H1 (cell line): ENCODE measurements at regions not wholly inside any gene's neighbourhood (a gene's known extent, or its start where the extent isn't known, plus 50 kb on each side); places are given as distances from the start of the nearest gene placed in this dataset.

Experiments
- CTCF ChIA-PET: fragments of 300-600 bp; sonication (Branson Sonifier 250); formaldehyde crosslinking; loops from one replicate; lab custom pipeline; 2021; ENCODE audit not compliant: partially characterized antibody; lab: Charles Lee
- POLR2A ChIA-PET: fragments of 300-600 bp; sonication (Branson Sonifier 250); formaldehyde crosslinking; loops from one replicate; lab custom pipeline; 2021; ENCODE audit warnings: inconsistent platforms; ENCODE audit not compliant: partially characterized antibody; lab: Charles Lee
- DNase-seq, 2 experiments: peaks; one replicate each; pipeline versions ENCODE4 v3.0.0 to v3.0.0-alpha.2; 2010 to 2022; ENCODE audit warnings: low spot score in 2 of 2, low read depth in 1 of 2, mixed read lengths in 1 of 2
- FAIRE-seq: peaks from 2 replicates; lab custom pipeline; 2011; peaks lifted over from hg19 to GRCh38; lab: Jason Lieb, UNC
- H2AFZ ChIP-seq: 2 replicates; pipeline ENCODE4 v1.8.1; 2012; ENCODE audit warnings: low read length, inconsistent platforms
- H2AK5ac ChIP-seq: 2 replicates; pipeline ENCODE4 v1.6.1; 2013; ENCODE audit warnings: low read depth, low read length
- H2BK120ac ChIP-seq: replicated peaks from 2 replicates; pipeline ENCODE3; 2013; ENCODE audit warnings: low read depth, low read length, inconsistent platforms
- H2BK12ac ChIP-seq: 2 replicates; pipeline ENCODE4 v1.6.1; 2013; ENCODE audit warnings: low read depth, low read length
- H2BK15ac ChIP-seq: 2 replicates; pipeline ENCODE4 v1.6.1; 2013; ENCODE audit warnings: low read length
- H2BK20ac ChIP-seq: 2 replicates; pipeline ENCODE4 v1.6.1; 2013; ENCODE audit warnings: low read length
- H2BK5ac ChIP-seq: 2 replicates; pipeline ENCODE4 v1.6.1; 2013; ENCODE audit warnings: low read depth, low read length
- H3K14ac ChIP-seq: 2 replicates; pipeline ENCODE4 v1.6.1; 2013; ENCODE audit warnings: inconsistent platforms; ENCODE audit not compliant: insufficient read length
- H3K18ac ChIP-seq: 2 replicates; pipeline ENCODE4 v1.6.1; 2013; ENCODE audit warnings: low read length; ENCODE audit errors: extremely low read depth
- H3K23ac ChIP-seq: 2 replicates; pipeline ENCODE4 v1.6.1; 2013; ENCODE audit warnings: inconsistent platforms; ENCODE audit not compliant: insufficient read length
- H3K23me2 ChIP-seq: 2 replicates; pipeline ENCODE4 v1.6.1; 2013; ENCODE audit warnings: low read depth, low read length
- H3K27ac ChIP-seq: 2 replicates; pipeline ENCODE4 v1.6.1; 2011; ENCODE audit warnings: low read depth, low read length, inconsistent platforms
- H3K27me3 ChIP-seq, 4 experiments: replicated peaks in 1 of 4; 1 replicate in 1 of 4; 2 replicates in 3 of 4; pipeline versions ENCODE4 v1.6.1 to v1.8.1; 2011 to 2013; ENCODE audit warnings: low read length in 3 of 4, mild to moderate bottlenecking in 3 of 4, inconsistent platforms in 2 of 4, mixed read lengths in 2 of 4, moderate library complexity in 1 of 4; ENCODE audit not compliant: control insufficient read depth in 3 of 4, insufficient read depth in 3 of 4; ENCODE audit errors: extremely low read depth in 1 of 4
- H3K36me3 ChIP-seq, 4 experiments: 2 replicates each; pipeline versions ENCODE4 v1.6.1 to v1.8.1; 2011 to 2013; ENCODE audit warnings: mild to moderate bottlenecking in 4 of 4, low read length in 3 of 4, moderate library complexity in 2 of 4, control low read depth in 1 of 4, inconsistent platforms in 1 of 4; ENCODE audit not compliant: insufficient read depth in 4 of 4, control insufficient read depth in 2 of 4
- H3K4ac ChIP-seq: replicated peaks from 2 replicates; pipeline ENCODE3; 2013; ENCODE audit warnings: low read length, low read depth, mixed read lengths, inconsistent platforms; ENCODE audit not compliant: insufficient read length
- H3K4me1 ChIP-seq, 4 experiments: replicated peaks in 1 of 4; 1 replicate in 1 of 4; 2 replicates in 3 of 4; pipeline versions ENCODE4 v1.6.1 to v1.8.1; 2011 to 2013; ENCODE audit warnings: low read length in 3 of 4, inconsistent platforms in 2 of 4, mixed read lengths in 1 of 4; ENCODE audit not compliant: insufficient read depth in 4 of 4, control insufficient read depth in 3 of 4
- H3K4me2 ChIP-seq, 2 experiments: 2 replicates each; pipeline versions ENCODE4 v1.6.1 to v1.8.1; 2011 to 2013; ENCODE audit warnings: low read depth in 2 of 2, low read length in 2 of 2, control low read depth in 1 of 2, inconsistent platforms in 1 of 2, mild to moderate bottlenecking in 1 of 2; ENCODE audit not compliant: insufficient read depth in 1 of 2
- H3K4me3 ChIP-seq, 4 experiments: fragments of 200-600, 300-600 bp in 1 of 4; sonication (generic), shearing (Covaris generic), sonication (Bioruptor Twin) in 1 of 4; 2 replicates each; pipeline versions ENCODE4 v1.5.1 to v1.8.1; 2011 to 2016; ENCODE audit warnings: low read length in 4 of 4, low read depth in 3 of 4, control low read depth in 2 of 4, inconsistent platforms in 2 of 4, mild to moderate bottlenecking in 2 of 4, mixed read lengths in 1 of 4, moderate library complexity in 1 of 4; ENCODE audit not compliant: insufficient read depth in 2 of 4; ENCODE audit errors: extremely low read depth in 1 of 4
- H3K56ac ChIP-seq: replicated peaks from 2 replicates; pipeline ENCODE3; 2013; ENCODE audit warnings: low read depth, mild to moderate bottlenecking, mixed read lengths, low read length, inconsistent platforms; ENCODE audit not compliant: insufficient read length
- H3K79me1 ChIP-seq: 2 replicates; pipeline ENCODE4 v1.6.1; 2013; ENCODE audit warnings: low read depth, low read length, control low read depth
- H3K79me2 ChIP-seq, 2 experiments: 2 replicates each; pipeline versions ENCODE4 v1.6.1 to v1.8.1; 2012 to 2013; ENCODE audit warnings: low read length in 2 of 2, mild to moderate bottlenecking in 2 of 2, inconsistent platforms in 1 of 2; ENCODE audit not compliant: insufficient read depth in 2 of 2, control insufficient read depth in 1 of 2
- H3K9ac ChIP-seq, 4 experiments: replicated peaks in 1 of 4; 1 replicate in 1 of 4; 2 replicates in 3 of 4; pipeline versions ENCODE4 v1.6.1 to v1.8.1; 2011 to 2013; ENCODE audit warnings: low read depth in 3 of 4, low read length in 3 of 4, control low read depth in 2 of 4, mild to moderate bottlenecking in 2 of 4, moderate library complexity in 2 of 4, inconsistent platforms in 1 of 4; ENCODE audit errors: extremely low read depth in 1 of 4
- H3K9me3 ChIP-seq, 2 experiments: 2 replicates each; pipeline versions ENCODE4 v1.6.1 to v1.8.1; 2012 to 2013; ENCODE audit warnings: mild to moderate bottlenecking in 2 of 2, moderate library complexity in 2 of 2, control low read depth in 1 of 2, inconsistent platforms in 1 of 2, low read depth in 1 of 2, low read length in 1 of 2, mixed read lengths in 1 of 2; ENCODE audit not compliant: insufficient read depth in 2 of 2
- H4K20me1 ChIP-seq, 2 experiments: replicated peaks in 1 of 2; 2 replicates each; pipeline versions ENCODE3 to v1.8.1; 2011 to 2013; ENCODE audit warnings: inconsistent platforms in 2 of 2, low read length in 2 of 2, mild to moderate bottlenecking in 1 of 2; ENCODE audit not compliant: insufficient read depth in 2 of 2, control insufficient read depth in 1 of 2
- H4K5ac ChIP-seq: 2 replicates; pipeline ENCODE4 v1.6.1; 2013; ENCODE audit warnings: low read length, low read depth, mixed read lengths, inconsistent platforms; ENCODE audit not compliant: insufficient read length
- H4K8ac ChIP-seq: 2 replicates; pipeline ENCODE4 v1.8.0; 2013; ENCODE audit warnings: mild to moderate bottlenecking, moderate library complexity, low read length, inconsistent platforms; ENCODE audit not compliant: insufficient read depth; ENCODE audit errors: extremely low read depth
- H4K91ac ChIP-seq: replicated peaks from 2 replicates; pipeline ENCODE3; 2013; ENCODE audit warnings: low read length, mixed read lengths, inconsistent platforms; ENCODE audit not compliant: insufficient read length
- BRCA1 ChIP-seq: IDR thresholded peaks from 2 replicates; pipeline ENCODE4 v1.6.1; 2012; ENCODE audit warnings: low read depth, low read length, improper control_type of control experiment
- EP300 ChIP-seq, 2 experiments: IDR thresholded peaks; 1 replicate in 1 of 2; 2 replicates in 1 of 2; pipeline ENCODE4 v1.6.1; 2011 to 2012; ENCODE audit warnings: low read depth in 2 of 2, low read length in 2 of 2, mild to moderate bottlenecking in 2 of 2, borderline replicate concordance in 1 of 2, inconsistent platforms in 1 of 2, moderate library complexity in 1 of 2
- GTF2F1 ChIP-seq: IDR thresholded peaks from 2 replicates; pipeline ENCODE4 v1.6.1; 2012; ENCODE audit warnings: low read depth, low read length, improper control_type of control experiment, borderline replicate concordance
- JUND ChIP-seq: IDR thresholded peaks from 2 replicates; pipeline ENCODE4 v1.6.1; 2011; ENCODE audit warnings: mild to moderate bottlenecking, improper control_type of control experiment, low read length
- KDM4A ChIP-seq: IDR thresholded peaks from one replicate; pipeline ENCODE4 v1.7.1; 2012; ENCODE audit warnings: low read depth, mild to moderate bottlenecking, moderate library complexity, low read length, inconsistent platforms; ENCODE audit not compliant: severe bottlenecking
- MAFK ChIP-seq: IDR thresholded peaks from 2 replicates; pipeline ENCODE4 v1.6.1; 2012; ENCODE audit warnings: low read depth, mild to moderate bottlenecking, improper control_type of control experiment, low read length
- MAX ChIP-seq: IDR thresholded peaks from 2 replicates; pipeline ENCODE4 v1.6.1; 2012; ENCODE audit warnings: inconsistent platforms
- SIRT6 ChIP-seq: IDR thresholded peaks from one replicate; pipeline ENCODE4 v1.7.1; 2012; ENCODE audit warnings: low read length, inconsistent platforms
- SP4 ChIP-seq: IDR thresholded peaks from 2 replicates; pipeline ENCODE4 v1.6.1; 2012; ENCODE audit warnings: low read length, inconsistent platforms
- SRF ChIP-seq: IDR thresholded peaks from 2 replicates; pipeline ENCODE4 v1.6.1; 2011; ENCODE audit warnings: mild to moderate bottlenecking, low read depth, low read length, moderate library complexity
- TAF1 ChIP-seq: IDR thresholded peaks from 2 replicates; pipeline ENCODE4 v1.6.1; 2011; ENCODE audit warnings: mild to moderate bottlenecking, low read depth, low read length
- TBP ChIP-seq: IDR thresholded peaks from 2 replicates; pipeline ENCODE4 v1.6.1; 2011; ENCODE audit warnings: low read depth, low read length, improper control_type of control experiment
- TCF12 ChIP-seq: IDR thresholded peaks from 2 replicates; pipeline ENCODE4 v1.6.1; 2011; ENCODE audit warnings: low read depth, mild to moderate bottlenecking, low read length
- TEAD4 ChIP-seq: IDR thresholded peaks from 2 replicates; pipeline ENCODE4 v1.6.1; 2012; ENCODE audit warnings: low read depth, low read length, inconsistent platforms, mixed read lengths
- YY1 ChIP-seq: IDR thresholded peaks from 2 replicates; pipeline ENCODE4 v1.6.1; 2011; ENCODE audit warnings: low read depth, mild to moderate bottlenecking, low read length
- WGBS, 2 experiments: shearing (Covaris generic) in 1 of 2; methylation state at CpG; one replicate each; pipeline versions ENCODE4 v1.1.6 to v1.1.7; 2013 to 2015; ENCODE audit warnings: low lambda C conversion rate in 2 of 2, mixed read lengths in 2 of 2, inconsistent platforms in 1 of 2, low coverage in 1 of 2, missing lambda C conversion rate in 1 of 2; ENCODE audit not compliant: insufficient replicate concordance in 2 of 2, insufficient coverage in 1 of 2, insufficient read length in 1 of 2; ENCODE audit errors: extremely low coverage in 1 of 2, missing lambda C conversion rate in 1 of 2; 5-methylcytosine and 5-hydroxymethylcytosine counted together

GRCh38 chr2:12106440-12107080 lies 360.1 kb downstream of the LPIN1 start:
- Histone ChIP-seq H3K27me3 (no peaks in the 10 kb centered on the region), H3K18ac (no peak overlapping the region), H3K36me3 (no peaks in the 10 kb centered on the region), H2AK5ac (no peak overlapping the region), H4K8ac (no peak overlapping the region), H3K27ac (no peak overlapping the region), H3K23me2 (no peaks in the 10 kb centered on the region), H2BK12ac (no peak overlapping the region), H2AFZ (no peak overlapping the region), H3K23ac (no peak overlapping the region), H4K20me1 (no peaks in the 10 kb centered on the region), H3K9me3 (no peaks in the 10 kb centered on the region), H3K56ac (no peak overlapping the region), H4K5ac (no peak overlapping the region), H2BK120ac (no peak overlapping the region), H3K9ac (no peak overlapping the region), H3K4me1 (no peaks in the 10 kb centered on the region; a peak in 2 of 7 replicates), H2BK15ac (no peak overlapping the region), H3K4me2 (no peak overlapping the region), H3K79me1 (no peaks in the 10 kb centered on the region), H3K14ac (no peak overlapping the region), H3K79me2 (no peaks in the 10 kb centered on the region), H3K4ac (no peak overlapping the region), H3K4me3 (no peak overlapping the region), H4K91ac (no peak overlapping the region), H2BK20ac (no peak overlapping the region), H2BK5ac (no peak overlapping the region)
- 96% methylated on average over 11 of the region's 11 CpGs; no CpG with 5 or more reads in 1 of the 2 experiments for WGBS, 2 experiments
- FAIRE-seq (no peak), DNase-seq (no peak)
- POLR2A ChIA-PET: no interaction called here
- TF ChIP-seq TCF12: no peak
- TF ChIP-seq GTF2F1: no peak
- TF ChIP-seq SIRT6: no peak
- no peak for TF ChIP-seq BRCA1
- no peak for TF ChIP-seq TBP
- TF ChIP-seq JUND: no peak
- no peak for TF ChIP-seq MAFK
- no peak for TF ChIP-seq TAF1
- TF ChIP-seq TEAD4: no peak
- no peak for TF ChIP-seq SRF
- TF ChIP-seq YY1: no peak
- no peak for TF ChIP-seq SP4
- no peak for TF ChIP-seq MAX
- TF ChIP-seq KDM4A: no peak
- no peak for TF ChIP-seq EP300 (IDR thresholded peaks at IDR 0.05; ENCODE audit: borderline replicate concordance in 1 of 2, low read depth in 2 of 2, low read length in 2 of 2)
- CTCF ChIA-PET: interaction anchor here (2.5 kb wide), 1 partner anchor 10 kb away, joined by 8 read pairs; no protein-coding TSS in a partner anchor
